Right renal cortex interstitium (tissue), 3 donors: ENCODE measurements at regions not wholly inside any gene's neighbourhood (a gene's known extent, or its start where the extent isn't known, plus 50 kb on each side); places are given as distances from the start of the nearest gene placed in this dataset.
"Not testable (repeated sequence)": the region's sequence is repeated elsewhere in the genome, so short reads cannot be mapped to it uniquely, and the experiment has no call there.

Experiments used
- DNase-seq, 3 donors: peaks; one replicate each; pipeline ENCODE4 v3.0.0-alpha.2; 2013; ENCODE audit warnings: low read depth in 3 of 3, low spot score in 2 of 3

DNA sequence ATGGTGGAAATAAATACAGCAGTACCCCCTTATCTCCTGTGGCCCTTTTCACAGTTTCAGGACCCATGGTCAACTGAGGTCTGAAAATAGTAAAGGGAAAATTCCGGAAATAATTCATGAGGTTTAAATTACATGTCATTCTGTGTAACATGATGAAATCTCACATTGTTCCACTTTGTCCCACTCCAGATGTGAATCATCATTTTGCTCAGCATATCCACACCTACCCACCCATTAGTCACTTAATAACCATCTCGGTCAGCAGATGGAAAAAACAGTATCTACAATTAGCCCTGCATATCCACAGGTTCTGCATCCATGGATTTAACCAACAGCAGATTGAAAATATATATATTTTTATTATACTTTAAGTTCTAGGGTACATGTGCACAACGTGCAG is 86.9 kb upstream of the GORAB start:
- no peak for DNase-seq

DNA sequence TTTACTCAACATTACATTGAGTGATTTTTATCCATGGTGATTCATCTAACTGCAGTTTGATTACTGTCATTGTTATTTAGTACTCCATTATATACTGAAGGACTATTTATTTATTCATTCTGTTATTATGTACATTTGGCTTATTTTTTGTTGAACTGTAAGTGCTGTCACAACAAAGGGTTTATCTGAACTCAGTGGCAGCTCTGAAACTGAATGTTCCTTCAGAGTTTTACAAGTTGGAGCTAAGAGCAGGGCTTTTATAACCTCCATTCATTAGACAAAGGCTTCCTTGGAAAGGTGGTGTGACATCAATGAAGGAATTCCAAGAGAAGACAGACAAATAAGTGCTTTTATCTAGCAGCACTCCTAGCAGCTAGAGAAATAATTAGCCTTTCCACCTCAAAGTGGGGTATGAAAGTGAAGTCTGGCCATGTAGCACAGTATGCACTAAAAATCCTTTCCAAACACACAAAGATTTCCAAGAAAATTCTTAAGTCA is 83.3 kb upstream of the GORAB start:
- no peak for DNase-seq

DNA sequence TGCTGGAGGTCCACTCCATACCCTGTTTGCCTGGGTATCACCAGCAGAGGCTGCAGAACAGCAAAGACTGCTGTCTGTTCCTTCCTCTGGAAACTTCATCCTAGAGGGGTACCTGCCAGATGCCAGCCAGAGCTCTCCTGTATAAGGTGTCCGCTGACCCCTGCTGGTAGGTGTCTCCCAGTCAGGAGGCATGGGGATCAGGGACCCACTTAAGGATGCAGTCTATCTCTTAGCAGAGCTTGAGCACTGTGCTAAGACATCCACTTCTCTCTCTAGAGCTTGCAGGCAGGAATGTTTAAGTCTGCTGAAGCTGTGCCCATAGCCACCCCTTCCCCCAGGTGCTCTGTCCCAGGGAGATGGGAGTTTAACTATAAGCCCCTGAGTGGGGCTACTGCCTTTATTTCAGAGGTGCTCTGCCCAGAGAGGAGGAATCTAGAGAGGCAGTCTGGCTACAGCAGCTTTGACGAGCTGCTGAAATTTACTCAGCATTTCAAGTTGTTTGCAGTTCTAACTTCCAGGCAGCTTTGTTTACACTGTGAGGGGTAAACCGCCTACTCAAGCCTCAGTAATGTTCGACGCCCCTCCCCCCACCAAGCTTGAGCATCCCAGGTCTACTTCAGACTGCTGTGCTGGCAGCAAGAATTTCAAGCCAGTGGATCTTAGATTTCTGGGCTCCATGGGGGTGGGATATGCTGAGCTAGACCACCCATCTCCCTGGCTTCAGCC is 74.5 kb upstream of the GORAB start:
- DNase-seq: not testable (repeated sequence)

DNA sequence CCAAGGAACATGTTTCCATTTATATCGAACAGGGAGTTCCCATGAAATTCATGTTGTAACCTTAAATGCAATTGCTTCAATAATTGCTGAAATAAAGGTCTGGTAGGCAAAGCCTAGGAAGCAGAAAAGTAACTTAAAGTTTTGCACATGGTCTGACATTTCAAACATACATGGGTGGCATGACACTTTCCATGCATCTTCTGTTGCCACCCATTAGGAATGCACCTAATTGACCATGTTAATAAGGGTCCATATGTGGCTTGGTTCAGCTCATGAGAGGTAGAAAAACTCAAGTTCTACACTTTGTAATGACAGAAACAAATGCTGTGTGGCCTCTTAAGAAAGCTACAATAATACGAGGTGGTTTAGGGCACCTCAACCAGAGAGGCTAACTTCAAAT is 72.0 kb upstream of the GORAB start:
- no peak for DNase-seq

DNA sequence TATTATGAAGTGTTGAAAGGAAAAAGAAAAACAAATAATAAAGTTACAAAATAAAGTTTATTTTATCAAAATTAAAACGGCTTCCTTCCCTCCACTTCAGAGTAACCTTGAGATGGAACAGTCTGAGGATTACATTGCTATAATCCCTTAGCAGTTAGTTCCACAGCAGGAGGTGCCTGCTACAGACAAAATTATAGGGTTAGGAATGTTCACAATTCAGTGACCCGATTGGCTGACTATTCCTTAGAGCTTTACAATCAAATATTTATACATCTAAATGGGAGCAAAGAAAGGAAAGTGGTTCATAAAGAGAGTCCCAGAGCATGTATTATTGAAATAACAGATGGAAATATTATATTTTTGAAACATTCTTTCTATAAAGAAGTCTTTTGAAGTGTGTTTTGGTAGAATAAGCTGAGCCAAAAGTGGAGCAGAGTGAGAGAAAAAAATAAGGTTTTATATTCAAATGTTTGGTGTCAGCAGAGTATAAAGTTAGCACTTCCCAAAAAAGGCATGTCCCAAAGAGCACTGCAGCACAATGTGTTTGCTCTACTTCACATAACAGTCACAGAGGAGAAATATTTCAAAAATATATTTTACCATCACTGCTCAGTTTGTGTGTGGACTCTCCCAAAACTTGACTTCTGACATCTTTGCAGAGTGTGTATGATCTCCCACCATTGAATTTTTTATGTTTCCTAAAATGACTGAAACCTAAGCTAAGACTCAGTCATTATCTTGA is 71.4 kb upstream of the GORAB start:
- DNase-seq: no peak

DNA sequence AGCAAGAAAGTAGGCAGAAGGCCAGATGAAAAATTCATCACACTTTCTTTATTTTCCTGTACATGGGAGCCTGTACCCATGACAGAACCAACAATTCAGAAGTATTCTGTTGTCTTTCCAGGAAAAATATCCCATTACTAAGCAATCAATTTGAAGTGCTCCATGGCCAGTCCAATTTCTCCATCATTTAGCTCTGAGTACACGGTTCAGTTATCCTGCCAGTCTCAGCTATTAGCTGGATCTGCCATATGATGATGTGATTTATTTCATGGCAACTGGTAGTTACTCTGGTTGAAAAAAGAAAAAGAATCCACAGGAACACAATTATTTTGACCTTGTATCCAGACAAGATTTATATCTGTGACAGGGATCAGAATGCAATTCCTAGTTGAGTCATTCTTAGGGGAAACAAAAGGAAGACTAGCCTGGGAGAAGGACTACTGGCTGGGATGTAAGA is 70.6 kb upstream of the GORAB start:
- DNase-seq: no peak

DNA sequence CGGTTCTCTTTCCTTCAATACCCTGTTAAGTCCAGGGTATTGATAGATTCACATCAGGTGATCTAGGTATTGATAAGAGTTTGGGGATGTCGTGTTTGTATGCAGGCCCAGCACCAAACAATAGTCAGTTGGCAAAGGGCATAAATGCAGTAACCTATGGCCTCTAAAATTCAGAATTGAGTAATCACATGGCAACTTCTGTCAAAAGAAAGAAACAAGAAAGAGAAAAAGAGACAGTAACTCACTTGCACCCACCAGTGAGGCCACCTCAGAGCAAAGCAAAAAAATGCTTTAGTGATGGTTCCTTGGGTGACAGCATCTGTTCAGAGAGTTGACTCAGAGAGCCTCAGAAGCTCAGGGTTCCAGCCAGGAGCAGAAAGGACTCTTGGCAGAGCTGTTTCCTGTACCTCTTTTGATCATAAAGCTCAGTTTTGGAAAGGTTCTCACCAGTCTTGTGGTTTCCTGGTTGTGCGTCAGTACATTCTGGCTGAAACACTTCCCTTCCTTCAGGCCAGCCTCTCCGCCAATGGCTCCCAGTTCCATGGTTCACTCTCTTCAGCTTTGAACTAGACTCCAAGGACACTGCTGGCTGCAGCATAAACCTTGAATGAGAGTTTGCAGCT is 70.1 kb upstream of the GORAB start:
- DNase-seq: no peak

DNA sequence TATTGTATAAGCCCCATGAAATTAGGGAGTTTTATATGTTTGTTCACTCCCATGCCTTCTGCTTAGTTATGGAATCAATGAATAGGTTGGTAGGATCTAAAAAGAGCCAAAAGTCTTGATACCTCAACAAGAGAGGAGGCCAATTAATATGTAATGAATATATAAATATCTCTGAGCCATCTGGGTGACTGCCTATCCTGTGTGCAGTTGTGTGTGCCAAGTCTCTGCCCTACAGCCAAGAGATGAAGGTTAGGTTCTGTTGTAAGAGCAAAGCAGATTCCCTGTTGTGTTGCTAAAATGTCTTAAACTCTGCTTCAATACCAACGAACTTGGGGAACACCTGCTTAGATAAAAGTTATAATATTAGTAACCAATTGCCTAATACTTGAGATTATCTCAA is 61.8 kb upstream of the GORAB start:
- DNase-seq: no peak

DNA sequence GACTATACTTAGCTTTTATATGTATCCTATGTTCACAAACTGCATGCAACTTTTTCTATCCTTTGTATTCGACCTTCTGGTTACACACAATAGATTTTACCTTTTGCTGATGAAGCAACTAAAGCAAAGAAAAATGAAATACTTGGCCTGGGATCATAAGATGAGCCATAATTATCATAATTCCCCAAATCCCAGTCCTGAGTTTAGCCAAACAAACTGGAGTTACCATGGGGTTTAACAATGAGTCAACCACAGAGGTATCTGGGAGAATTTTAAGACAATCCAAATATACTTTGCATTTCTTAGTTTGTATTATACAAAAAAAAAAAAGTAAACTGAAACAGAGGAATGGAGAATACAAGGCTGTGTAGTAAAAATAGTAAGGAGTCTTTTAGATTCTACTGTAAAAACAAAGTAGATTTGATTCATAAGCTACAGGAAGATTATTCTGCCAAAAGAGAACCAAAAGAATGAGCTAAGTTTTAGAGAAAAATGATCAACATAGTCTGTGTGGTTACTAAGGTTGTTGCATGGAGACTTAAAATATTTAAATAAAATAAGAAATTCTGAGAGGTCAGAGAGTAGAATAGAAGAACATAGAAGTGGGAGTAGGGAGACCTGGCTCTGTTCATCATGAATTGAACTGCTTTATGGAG is 60.4 kb upstream of the GORAB start:
- no peak for DNase-seq

DNA sequence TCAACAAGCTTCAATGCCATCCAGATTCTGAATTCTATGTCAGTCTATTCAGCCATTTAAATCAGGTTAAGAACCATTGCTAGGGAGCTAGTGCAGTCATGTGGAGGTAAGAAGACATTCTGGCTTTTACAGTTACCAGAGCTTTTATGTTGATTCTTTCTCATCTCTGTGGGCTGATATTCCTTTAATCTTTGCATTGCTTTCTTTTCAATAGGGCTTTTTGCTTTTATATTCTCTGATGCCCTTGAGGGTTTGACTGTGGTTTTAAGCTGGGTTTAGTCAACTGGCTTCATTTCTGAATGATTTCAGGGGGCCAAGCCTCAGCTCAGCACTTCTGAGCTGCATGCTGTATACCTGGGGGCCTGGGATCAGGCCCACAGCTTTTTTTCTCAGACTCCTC is 51.0 kb upstream of the GORAB start:
- DNase-seq: no peak
